ENCODE measurements at regions not wholly inside any gene's neighbourhood (a gene's known extent, or its start where the extent isn't known, plus 50 kb on each side); places are given as distances from the start of the nearest gene placed in this dataset.
A peak's percentile ranks its signal among the peaks of the same experiment; 100 is the strongest.

- 0 out of 22 replicates have a peak overlapping the region, but pooled peaks of 1 of the 11 experiments have one; percentile 32 for H3K9ac ChIP-seq
These were observed 263.1 kb downstream of the PTTG2 start for GRCh38 chr4:38223306-38223705.

GRCh38 chr4:38223782-38224236 is 263.6 kb downstream of the PTTG2 start:
- H3K4me3 ChIP-seq, result no peak overlapping the region

More at GRCh38 chr4:38223306-38223705, 263.1 kb downstream of the PTTG2 start:
- Histone ChIP-seq H3K4me2 (peak overlapping the region in 2 of 11 experiments; percentile 63 to 71; a peak in 4 of 22 replicates), H3K27ac (peak overlapping the region in 1 of 11 experiments; percentile 30; a peak in 1 of 22 replicates), H3K36me3 (no peaks in the 10 kb centered on the region), H4K20me1 (no peaks in the 10 kb centered on the region), H3K9me3 (replicated peaks in 1 of 11) (no peaks in the 10 kb centered on the region), H3K4me3 (no peak overlapping the region), H3K27me3 (no peaks in the 10 kb centered on the region), H3K4me1 (peaks cover 0 to 46% (median 0%) of the 10 kb centered on the region in 10 experiments; a peak in 4 of 20 replicates)
- TF ChIP-seq Cebpa-rat (IDR thresholded peaks at IDR 0.05), result no peak

GRCh38 chr4:38224850-38225249 is 264.7 kb downstream of the PTTG2 start:
- Histone ChIP-seq H3K36me3 (no peaks in the 10 kb centered on the region), H4K20me1 (no peaks in the 10 kb centered on the region), H3K9me3 (replicated peaks in 1 of 11) (no peaks in the 10 kb centered on the region), H3K9ac (no peak overlapping the region), H3K27ac (0 out of 22 replicates have a peak overlapping the region, but pooled peaks of 1 of the 11 experiments have one; percentile 0), H3K4me2 (peak overlapping the region in 2 of 11 experiments; percentile 63 to 71; a peak in 2 of 22 replicates), H3K27me3 (no peaks in the 10 kb centered on the region), H3K4me1 (peaks cover 0 to 46% (median 0%) of the 10 kb centered on the region in 10 experiments; a peak in 4 of 20 replicates), H3K4me3 (no peak overlapping the region)
- TF ChIP-seq Cebpa-rat (IDR thresholded peaks at IDR 0.05), result no peak

More at GRCh38 chr4:38223782-38224236, 263.6 kb downstream of the PTTG2 start:
- H3K4me2 ChIP-seq, result peak overlapping the region in 2 of 11 experiments; percentile 63 to 71; a peak in 4 of 22 replicates
- no peaks in the 10 kb centered on the region for H3K27me3 ChIP-seq
- H3K9ac ChIP-seq, result 0 out of 22 replicates have a peak overlapping the region, but pooled peaks of 1 of the 11 experiments have one; percentile 32
- H3K36me3 ChIP-seq, result no peaks in the 10 kb centered on the region
- peaks cover 0 to 46% (median 0%) of the 10 kb centered on the region in 10 experiments; a peak in 4 of 20 replicates for H3K4me1 ChIP-seq
- no peak for TF ChIP-seq Cebpa-rat (IDR thresholded peaks at IDR 0.05)
- no peaks in the 10 kb centered on the region for H4K20me1 ChIP-seq
- peak overlapping the region in 1 of 11 experiments; percentile 30; a peak in 1 of 22 replicates for H3K27ac ChIP-seq
- H3K9me3 ChIP-seq (replicated peaks in 1 of 11), result no peaks in the 10 kb centered on the region

- Histone ChIP-seq H3K4me1 (peaks cover 0 to 46% (median 0%) of the 10 kb centered on the region in 10 experiments; a peak in 4 of 20 replicates), H3K9me3 (replicated peaks in 1 of 11) (no peaks in the 10 kb centered on the region), H3K4me2 (no peak overlapping the region)
These were observed 266.0 kb downstream of the PTTG2 start for GRCh38 chr4:38226170-38226569.

GRCh38 chr4:38230121-38230801 is 270.1 kb downstream of the PTTG2 start:
- H3K4me3 ChIP-seq, result no peak overlapping the region
- H3K4me1 ChIP-seq, result peaks cover 0 to 55% (median 0%) of the 10 kb centered on the region in 10 experiments; a peak in 7 of 20 replicates
- peaks cover 0 to 7% (median 0%) of the 10 kb centered on the region in 11 experiments; a peak in 3 of 22 replicates for H3K9me3 ChIP-seq (replicated peaks in 1 of 11)
- no peak for TF ChIP-seq Cebpa-rat (IDR thresholded peaks at IDR 0.05)
- no peak overlapping the region for H3K27ac ChIP-seq
- H3K27me3 ChIP-seq, result no peaks in the 10 kb centered on the region
- H3K36me3 ChIP-seq, result no peaks in the 10 kb centered on the region
- no peaks in the 10 kb centered on the region for H4K20me1 ChIP-seq
- H3K4me2 ChIP-seq, result no peak overlapping the region
- H3K9ac ChIP-seq, result no peak overlapping the region

More at GRCh38 chr4:38226170-38226569, 266.0 kb downstream of the PTTG2 start:
- H4K20me1 ChIP-seq, result no peaks in the 10 kb centered on the region
- H3K27me3 ChIP-seq, result no peaks in the 10 kb centered on the region
- no peak overlapping the region for H3K27ac ChIP-seq
- no peak for TF ChIP-seq Cebpa-rat (IDR thresholded peaks at IDR 0.05)
- H3K4me3 ChIP-seq, result no peak overlapping the region
- no peaks in the 10 kb centered on the region for H3K36me3 ChIP-seq
- no peak overlapping the region for H3K9ac ChIP-seq

- H3K36me3 ChIP-seq, result no peaks in the 10 kb centered on the region
- H3K4me3 ChIP-seq, result no peak overlapping the region
- no peak overlapping the region for H3K4me2 ChIP-seq
- H4K20me1 ChIP-seq, result no peaks in the 10 kb centered on the region
- TF ChIP-seq Cebpa-rat (IDR thresholded peaks at IDR 0.05), result no peak
- no peak overlapping the region for H3K9ac ChIP-seq
- H3K9me3 ChIP-seq (replicated peaks in 1 of 11), result peaks cover 0 to 7% (median 0%) of the 10 kb centered on the region in 11 experiments; a peak in 3 of 22 replicates
- H3K27me3 ChIP-seq, result no peaks in the 10 kb centered on the region
- H3K27ac ChIP-seq, result no peak overlapping the region
- peaks cover 0 to 52% (median 0%) of the 10 kb centered on the region in 10 experiments; a peak in 7 of 20 replicates for H3K4me1 ChIP-seq
These were observed 270.8 kb downstream of the PTTG2 start for GRCh38 chr4:38230821-38231563.

GRCh38 chr4:38231626-38232025 is 271.4 kb downstream of the PTTG2 start:
- peaks cover 0 to 7% (median 0%) of the 10 kb centered on the region in 11 experiments; a peak in 3 of 22 replicates for H3K9me3 ChIP-seq (replicated peaks in 1 of 11)
- no peak overlapping the region for H3K4me3 ChIP-seq
- peaks cover 0 to 53% (median 0%) of the 10 kb centered on the region in 10 experiments; a peak in 7 of 20 replicates for H3K4me1 ChIP-seq
- H4K20me1 ChIP-seq, result no peaks in the 10 kb centered on the region
- no peak overlapping the region for H3K9ac ChIP-seq
- H3K27me3 ChIP-seq, result no peaks in the 10 kb centered on the region
- H3K4me2 ChIP-seq, result 0 out of 22 replicates have a peak overlapping the region, but pooled peaks of 2 of the 11 experiments have one; percentile 1 to 23
- TF ChIP-seq Cebpa-rat (IDR thresholded peaks at IDR 0.05), result no peak
- H3K27ac ChIP-seq, result no peak overlapping the region
- H3K36me3 ChIP-seq, result no peaks in the 10 kb centered on the region

GRCh38 chr4:38232741-38233140 is 272.5 kb downstream of the PTTG2 start:
- Histone ChIP-seq H3K27me3 (no peaks in the 10 kb centered on the region), H3K4me1 (peaks cover 0 to 53% (median 0%) of the 10 kb centered on the region in 10 experiments; a peak in 7 of 20 replicates), H4K20me1 (no peaks in the 10 kb centered on the region), H3K27ac (no peak overlapping the region), H3K9ac (no peak overlapping the region), H3K36me3 (no peaks in the 10 kb centered on the region), H3K4me3 (no peak overlapping the region), H3K9me3 (replicated peaks in 1 of 11) (peaks cover 0 to 7% (median 0%) of the 10 kb centered on the region in 11 experiments; a peak in 3 of 22 replicates), H3K4me2 (peak overlapping the region in 2 of 11 experiments; percentile 1 to 23; a peak in 1 of 22 replicates)
- no peak for TF ChIP-seq Cebpa-rat (IDR thresholded peaks at IDR 0.05)
